22Rv1 (cell line): ENCODE measurements at regions not wholly inside any gene's neighbourhood (a gene's known extent, or its start where the extent isn't known, plus 50 kb on each side); places are given as distances from the start of the nearest gene placed in this dataset.

Experiments
- ZFX ChIP-seq: fragments of 450-650 bp; IDR thresholded peaks from 2 replicates; pipeline ENCODE4 v1.6.1; 2017; ENCODE audit warnings: antibody characterized with exemption, borderline replicate concordance
- TF ChIP-seq, protein P1 (sequence below): fragments of 450-650 bp; IDR thresholded peaks from 2 replicates; pipeline ENCODE4 v1.5.1; 2017; ENCODE audit warnings: mild to moderate bottlenecking

DNA sequence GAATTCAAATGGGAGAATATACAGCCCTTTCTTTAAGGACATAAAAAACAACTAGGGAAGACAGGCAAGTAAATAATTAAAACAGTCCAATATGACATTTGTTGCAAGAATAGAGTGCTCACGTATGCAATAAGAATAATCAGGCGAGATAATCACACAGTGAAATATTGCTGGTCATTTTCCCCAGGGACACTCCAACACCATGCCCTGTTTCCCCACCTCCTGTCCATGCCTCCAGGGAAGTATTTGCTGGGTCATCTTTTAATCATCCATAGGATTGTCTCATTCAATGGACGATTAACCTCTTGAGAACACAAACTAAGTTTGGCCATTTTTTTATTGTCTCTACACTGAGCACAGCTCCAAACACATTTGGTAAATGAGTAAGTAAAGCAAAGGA, 472.9 kb downstream of the C6orf118 start:
- TF ChIP-seq, protein P1, sequence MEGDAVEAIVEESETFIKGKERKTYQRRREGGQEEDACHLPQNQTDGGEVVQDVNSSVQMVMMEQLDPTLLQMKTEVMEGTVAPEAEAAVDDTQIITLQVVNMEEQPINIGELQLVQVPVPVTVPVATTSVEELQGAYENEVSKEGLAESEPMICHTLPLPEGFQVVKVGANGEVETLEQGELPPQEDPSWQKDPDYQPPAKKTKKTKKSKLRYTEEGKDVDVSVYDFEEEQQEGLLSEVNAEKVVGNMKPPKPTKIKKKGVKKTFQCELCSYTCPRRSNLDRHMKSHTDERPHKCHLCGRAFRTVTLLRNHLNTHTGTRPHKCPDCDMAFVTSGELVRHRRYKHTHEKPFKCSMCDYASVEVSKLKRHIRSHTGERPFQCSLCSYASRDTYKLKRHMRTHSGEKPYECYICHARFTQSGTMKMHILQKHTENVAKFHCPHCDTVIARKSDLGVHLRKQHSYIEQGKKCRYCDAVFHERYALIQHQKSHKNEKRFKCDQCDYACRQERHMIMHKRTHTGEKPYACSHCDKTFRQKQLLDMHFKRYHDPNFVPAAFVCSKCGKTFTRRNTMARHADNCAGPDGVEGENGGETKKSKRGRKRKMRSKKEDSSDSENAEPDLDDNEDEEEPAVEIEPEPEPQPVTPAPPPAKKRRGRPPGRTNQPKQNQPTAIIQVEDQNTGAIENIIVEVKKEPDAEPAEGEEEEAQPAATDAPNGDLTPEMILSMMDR: no peak
- TF ChIP-seq ZFX: no peak
